H1 (cell line): ENCODE measurements at regions not wholly inside any gene's neighbourhood (a gene's known extent, or its start where the extent isn't known, plus 50 kb on each side); places are given as distances from the start of the nearest gene placed in this dataset.

Experiments
- CHD1 ChIP-seq: IDR thresholded peaks from 2 replicates; pipeline ENCODE4 v1.6.1; 2012; ENCODE audit warnings: low read depth, low read length, improper control_type of control experiment
- CHD2 ChIP-seq: IDR thresholded peaks from 2 replicates; pipeline ENCODE4 v1.6.1; 2012; ENCODE audit warnings: low read length, improper control_type of control experiment
- EP300 ChIP-seq, 2 experiments: IDR thresholded peaks; 1 replicate in 1 of 2; 2 replicates in 1 of 2; pipeline ENCODE4 v1.6.1; 2011 to 2012; ENCODE audit warnings: low read depth in 2 of 2, low read length in 2 of 2, mild to moderate bottlenecking in 2 of 2, borderline replicate concordance in 1 of 2, inconsistent platforms in 1 of 2, moderate library complexity in 1 of 2
- KDM5A ChIP-seq: fragments of 200-600 bp; IDR thresholded peaks from 2 replicates; pipeline ENCODE4 v1.7.1; 2012; ENCODE audit warnings: mild to moderate bottlenecking, low read length, inconsistent platforms, mixed read lengths
- TF ChIP-seq, protein P1 (sequence below), 3 experiments: IDR thresholded peaks; 1 replicate in 2 of 3; 2 replicates in 1 of 3; pipeline versions ENCODE4 v1.5.1 to v1.6.1; 2011; ENCODE audit warnings: low read length in 3 of 3, mild to moderate bottlenecking in 3 of 3, inconsistent platforms in 2 of 3, low read depth in 1 of 3, moderate library complexity in 1 of 3; ENCODE audit not compliant: insufficient read depth in 1 of 3; ENCODE audit errors: control extremely low read depth in 1 of 3

DNA sequence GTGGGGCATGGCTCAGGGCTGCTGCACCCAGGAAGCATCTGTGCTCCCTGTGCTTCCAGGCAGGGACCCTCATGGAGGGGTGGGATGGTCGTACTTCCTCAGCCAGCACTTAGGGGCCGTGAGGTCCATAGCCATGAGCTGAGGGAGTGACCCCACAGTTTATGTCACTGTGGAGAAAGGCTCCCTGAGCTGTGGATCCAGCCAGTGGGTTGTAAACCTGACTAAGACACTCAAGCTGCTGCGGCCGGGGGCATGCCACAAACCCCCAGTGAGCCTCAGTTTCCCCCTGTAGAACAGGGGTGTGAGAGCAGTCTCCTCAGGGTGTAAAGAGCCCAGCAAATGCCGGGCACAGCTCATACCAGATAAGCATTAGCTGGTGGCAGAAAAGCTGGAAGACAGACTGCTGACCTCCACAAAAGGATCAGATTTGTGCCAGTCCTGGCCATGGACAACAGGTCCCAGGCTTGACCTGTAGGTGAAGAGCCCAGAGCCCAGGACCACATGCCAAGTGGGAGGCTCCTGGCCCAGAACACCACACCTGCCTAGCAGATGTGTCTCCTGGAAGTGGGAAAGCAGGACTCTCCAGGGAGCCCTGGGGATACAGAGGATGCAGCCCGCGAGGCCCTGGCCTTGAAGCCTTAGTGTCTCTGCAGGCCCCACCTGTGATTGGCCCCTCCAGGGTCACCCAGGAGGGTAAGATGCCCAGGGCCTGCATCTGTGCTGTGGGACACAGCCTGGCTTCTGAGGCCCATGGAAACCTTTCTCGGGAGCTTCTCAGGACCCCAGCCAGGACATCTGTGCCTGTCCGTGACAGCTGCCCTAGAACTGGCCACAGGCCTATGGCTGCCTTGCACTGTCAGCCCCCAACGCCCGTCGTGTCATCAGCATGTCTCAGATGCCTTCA, 78.1 kb upstream of the RET start:
- TF ChIP-seq EP300 (IDR thresholded peaks at IDR 0.05; ENCODE audit: borderline replicate concordance in 1 of 2, low read depth in 2 of 2, low read length in 2 of 2) (no peak), CHD1 (no peak), KDM5A (no peak), CHD2 (no peak)
- TF ChIP-seq, protein P1, sequence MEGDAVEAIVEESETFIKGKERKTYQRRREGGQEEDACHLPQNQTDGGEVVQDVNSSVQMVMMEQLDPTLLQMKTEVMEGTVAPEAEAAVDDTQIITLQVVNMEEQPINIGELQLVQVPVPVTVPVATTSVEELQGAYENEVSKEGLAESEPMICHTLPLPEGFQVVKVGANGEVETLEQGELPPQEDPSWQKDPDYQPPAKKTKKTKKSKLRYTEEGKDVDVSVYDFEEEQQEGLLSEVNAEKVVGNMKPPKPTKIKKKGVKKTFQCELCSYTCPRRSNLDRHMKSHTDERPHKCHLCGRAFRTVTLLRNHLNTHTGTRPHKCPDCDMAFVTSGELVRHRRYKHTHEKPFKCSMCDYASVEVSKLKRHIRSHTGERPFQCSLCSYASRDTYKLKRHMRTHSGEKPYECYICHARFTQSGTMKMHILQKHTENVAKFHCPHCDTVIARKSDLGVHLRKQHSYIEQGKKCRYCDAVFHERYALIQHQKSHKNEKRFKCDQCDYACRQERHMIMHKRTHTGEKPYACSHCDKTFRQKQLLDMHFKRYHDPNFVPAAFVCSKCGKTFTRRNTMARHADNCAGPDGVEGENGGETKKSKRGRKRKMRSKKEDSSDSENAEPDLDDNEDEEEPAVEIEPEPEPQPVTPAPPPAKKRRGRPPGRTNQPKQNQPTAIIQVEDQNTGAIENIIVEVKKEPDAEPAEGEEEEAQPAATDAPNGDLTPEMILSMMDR (IDR thresholded peaks at IDR 0.05; ENCODE audit: control extremely low read depth in 1 of 3, insufficient read depth in 1 of 3, low read depth in 1 of 3, low read length in 3 of 3), result no peak
